GM18520 (cell line): ENCODE measurements at regions not wholly inside any gene's neighbourhood (a gene's known extent, or its start where the extent isn't known, plus 50 kb on each side); places are given as distances from the start of the nearest gene placed in this dataset.

Source experiments
- ATAC-seq: cut with Tn5 transposase; IDR thresholded peaks from one replicate; pipeline ENCODE4 v1.9.1; 2021; ENCODE audit not compliant: unreplicated experiment

DNA sequence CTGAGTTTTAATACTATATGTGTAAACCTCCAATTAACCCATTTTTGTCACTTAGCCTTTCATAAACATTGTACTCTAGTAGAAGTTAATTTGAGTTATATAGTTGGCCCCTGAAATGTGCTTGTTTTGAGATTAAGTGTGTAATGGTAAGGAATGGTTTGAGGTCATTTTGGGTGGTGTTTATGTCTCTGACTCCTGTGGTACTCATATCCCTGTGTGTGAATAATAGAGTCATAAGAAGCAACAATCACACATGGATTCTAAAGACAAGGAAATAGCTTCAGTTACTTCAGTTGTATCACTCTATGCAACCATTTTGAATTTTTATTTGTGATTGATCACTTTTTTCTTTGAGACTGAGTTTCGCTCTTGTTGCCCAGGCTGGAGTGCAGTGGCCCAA lies 408.5 kb downstream of the MFSD1 start:
- no peak for ATAC-seq

DNA sequence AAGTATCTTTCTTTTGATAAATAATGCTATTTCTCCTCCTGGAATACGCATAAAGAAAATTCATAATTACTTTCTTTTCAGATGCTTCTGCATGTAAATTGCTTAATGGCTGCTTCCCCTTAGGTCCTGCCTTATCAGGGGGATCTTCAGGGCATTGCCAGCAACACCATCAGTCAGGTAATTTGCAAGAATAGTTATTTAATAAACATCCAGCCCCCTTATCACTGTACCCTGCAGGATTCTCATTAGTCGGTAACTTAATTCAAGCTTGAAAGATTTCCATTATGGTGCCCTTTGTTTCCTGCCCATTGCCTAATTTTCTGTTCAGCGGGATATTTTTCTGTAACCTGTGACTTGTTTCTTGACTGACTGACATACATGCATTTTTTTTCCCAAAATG lies 414.5 kb downstream of the MFSD1 start:
- no peak for ATAC-seq

DNA sequence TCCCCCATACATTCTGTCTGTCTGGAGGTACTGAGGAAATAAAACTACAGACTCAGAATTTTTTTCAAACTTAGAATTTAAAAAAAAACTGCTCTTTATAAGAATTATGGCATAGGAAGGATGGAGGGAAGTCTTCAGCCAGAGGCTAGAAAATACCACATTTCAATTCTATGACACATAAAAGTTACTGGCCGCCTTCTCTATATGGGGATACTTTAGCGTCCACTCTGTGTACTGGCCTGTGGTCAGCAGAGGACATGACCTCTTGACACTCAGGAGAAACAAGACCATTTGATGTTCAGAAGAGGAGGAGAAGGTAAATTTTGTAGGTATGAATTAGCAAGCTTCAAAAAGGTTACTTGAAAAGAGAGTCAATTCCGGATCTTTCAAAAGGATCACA lies 417.4 kb downstream of the MFSD1 start:
- ATAC-seq, result no peak

DNA sequence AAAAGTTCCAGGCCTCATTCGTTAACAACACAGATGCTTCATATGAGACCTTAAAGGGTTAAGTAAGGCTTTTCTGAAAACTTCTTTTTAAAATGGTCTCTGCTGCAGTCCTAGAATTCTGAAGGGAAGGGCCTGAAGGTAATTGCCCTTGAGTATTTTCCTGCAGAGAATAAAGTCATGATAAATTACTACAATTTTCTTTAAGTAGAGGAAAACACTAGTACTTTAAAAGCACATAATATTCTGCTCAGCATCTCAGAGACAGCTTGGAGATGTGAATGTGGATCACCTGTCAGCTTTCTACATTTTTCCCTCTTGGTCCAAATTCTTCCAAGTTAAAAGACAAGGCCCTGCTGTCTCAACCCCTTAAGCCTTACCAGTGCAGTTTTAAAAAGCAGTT lies 419.5 kb downstream of the MFSD1 start:
- ATAC-seq, result no peak

DNA sequence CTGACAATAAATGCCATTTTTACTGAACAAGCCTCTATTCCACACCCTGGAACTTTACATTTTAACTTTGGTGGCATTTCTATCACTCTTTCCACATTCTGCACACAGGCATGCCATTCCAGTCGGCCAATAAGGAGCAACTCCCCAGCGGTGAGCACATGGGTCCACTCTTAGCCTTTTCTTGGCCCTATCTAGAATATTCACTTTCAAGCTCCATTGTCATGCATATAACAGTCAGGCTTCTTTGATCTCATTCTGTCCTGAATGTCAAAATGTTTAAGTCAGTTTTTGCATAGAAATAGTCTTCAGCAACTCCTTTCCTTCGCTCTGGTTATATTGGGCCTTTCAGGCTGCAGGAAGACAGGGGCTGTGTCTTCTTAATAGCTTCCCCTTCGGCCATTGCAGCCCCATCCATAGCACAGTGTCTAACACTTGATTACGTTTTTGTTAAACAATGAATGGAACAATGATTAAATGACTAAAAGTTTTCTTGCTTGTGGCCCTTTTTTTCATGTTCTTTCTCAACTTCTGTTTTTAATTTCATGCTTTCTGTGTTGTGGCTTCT lies 427.3 kb downstream of the MFSD1 start:
- ATAC-seq, result no peak

DNA sequence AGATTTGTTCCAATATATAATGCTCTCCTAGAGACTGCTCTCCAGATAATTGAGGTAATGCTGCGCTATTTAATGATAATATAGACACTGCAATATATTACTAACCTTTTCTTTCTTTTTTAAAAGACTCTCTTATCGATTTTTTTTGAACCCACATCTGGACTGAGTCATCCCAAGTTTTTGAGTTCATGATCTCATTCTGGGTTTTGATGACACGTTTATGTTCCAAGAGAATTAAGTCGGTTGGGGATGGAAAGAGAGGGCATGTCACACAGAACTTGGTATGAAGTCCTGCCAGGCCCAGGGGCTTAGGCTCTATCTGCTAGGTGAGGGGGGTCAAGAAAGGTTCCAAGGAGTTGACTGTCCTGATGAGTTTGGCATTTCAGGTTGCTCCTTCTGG lies 431.1 kb downstream of the MFSD1 start:
- ATAC-seq, result no peak

DNA sequence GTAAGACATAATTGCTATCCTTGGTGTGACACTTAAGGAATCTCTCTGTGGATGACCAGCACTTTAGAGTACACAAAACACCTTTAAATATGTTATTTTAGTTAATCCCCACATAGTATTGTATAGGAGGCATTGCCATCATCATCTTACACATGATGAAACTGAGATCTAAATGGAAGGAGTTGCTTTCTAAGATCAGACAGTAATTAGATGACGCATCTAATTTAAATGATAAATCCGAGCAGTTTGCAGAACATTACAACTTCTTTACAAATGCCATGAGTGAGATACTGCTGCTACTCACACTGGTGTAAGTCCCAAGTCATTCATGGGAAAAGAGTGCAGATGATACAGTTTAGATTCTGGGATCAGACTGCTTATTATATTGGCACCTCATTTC lies 431.9 kb downstream of the MFSD1 start:
- no peak for ATAC-seq

DNA sequence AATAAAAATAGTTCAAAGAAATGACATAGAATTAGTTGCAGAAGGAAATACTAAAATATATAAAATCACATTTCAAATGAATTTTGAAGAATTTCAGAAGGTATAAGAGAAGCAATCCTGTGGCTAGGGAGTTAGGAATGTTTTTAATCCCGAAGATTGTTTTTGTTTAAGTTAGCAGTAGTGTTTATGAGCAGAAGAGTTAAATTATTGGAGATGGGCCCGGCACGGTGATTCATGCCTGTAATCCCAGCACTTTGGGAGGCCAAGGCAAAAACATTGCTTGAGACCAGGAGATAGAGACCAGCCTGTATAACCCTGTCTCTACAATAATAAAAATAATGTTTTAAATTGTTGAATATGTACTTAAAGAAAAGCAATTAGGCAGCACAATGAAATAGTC lies 432.5 kb downstream of the MFSD1 start:
- no peak for ATAC-seq

DNA sequence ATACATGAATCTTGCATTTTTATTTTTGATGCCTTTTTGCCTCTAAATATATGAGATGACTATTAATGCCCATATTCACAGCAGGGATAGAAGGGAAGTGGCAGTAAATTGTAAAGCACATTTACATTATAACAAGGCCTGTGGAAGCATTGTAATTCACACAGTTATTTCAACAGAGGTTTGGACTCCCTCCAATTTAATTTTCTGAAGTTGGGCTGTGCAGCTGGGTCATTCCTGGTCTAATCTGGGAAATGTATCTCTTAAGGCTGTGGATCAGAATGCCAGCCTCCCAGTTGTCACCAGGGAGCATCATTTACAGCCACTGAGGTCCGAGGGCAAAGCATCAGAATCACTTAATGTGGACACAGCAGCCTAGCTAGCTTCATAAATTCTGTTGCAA lies 434.5 kb downstream of the MFSD1 start:
- no peak for ATAC-seq

DNA sequence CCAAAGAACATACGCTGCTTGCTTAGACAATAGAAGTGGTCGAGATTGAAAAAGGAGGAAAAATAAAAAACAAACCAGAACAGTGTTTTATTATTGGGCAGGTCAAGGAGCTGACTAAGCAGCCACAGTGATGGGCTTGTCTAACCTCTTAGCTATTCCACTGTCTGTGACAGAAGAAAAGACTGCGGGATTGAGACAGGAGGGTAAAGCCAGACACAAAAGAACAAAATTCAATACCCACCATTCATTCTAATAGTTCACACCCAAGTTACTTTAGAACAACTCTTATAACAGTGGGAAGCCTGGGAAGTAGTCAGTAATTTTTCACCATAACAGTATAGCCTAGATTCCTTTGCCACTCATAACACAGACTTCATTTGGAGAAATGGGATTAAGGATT lies 435.4 kb downstream of the MFSD1 start:
- ATAC-seq, result no peak

DNA sequence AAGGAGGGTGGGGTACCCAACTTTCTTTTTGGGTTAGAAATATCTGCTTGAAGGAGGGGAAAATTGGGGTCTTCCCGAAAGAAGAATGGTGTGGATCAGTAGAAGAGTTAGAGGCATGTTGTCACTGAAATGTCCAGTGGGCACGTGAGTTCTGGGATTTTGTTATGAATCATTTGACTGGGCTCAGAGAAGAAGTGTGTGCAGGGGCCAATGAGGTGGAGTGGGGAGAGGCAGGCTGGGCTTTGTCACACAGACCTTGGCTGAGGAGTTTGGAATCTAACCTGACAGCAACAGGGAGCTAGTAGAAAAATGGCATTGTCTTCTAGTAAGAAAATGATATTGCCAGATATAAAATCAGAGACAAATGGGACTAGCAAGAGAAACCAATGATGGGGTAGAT lies 436.8 kb downstream of the MFSD1 start:
- no peak for ATAC-seq

DNA sequence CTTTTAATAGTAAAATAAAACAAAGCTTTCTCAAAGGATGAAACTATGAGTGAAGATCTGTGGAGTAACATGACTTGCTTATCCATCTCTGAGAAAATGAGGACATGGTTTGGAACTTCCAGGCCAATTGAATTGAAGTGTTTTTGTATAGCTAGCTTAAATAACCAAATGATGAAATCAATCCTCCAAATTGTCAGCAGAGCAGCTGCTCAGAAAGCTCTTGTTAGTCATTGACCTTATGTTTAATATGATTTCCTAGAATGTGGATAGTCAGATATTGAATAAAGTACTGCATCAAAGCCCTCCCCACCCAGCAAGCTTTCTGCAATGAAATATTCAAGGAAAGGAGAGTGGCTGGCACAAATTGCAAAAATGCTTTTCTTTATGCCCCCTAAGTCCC lies 437.2 kb downstream of the MFSD1 start:
- ATAC-seq, result no peak

DNA sequence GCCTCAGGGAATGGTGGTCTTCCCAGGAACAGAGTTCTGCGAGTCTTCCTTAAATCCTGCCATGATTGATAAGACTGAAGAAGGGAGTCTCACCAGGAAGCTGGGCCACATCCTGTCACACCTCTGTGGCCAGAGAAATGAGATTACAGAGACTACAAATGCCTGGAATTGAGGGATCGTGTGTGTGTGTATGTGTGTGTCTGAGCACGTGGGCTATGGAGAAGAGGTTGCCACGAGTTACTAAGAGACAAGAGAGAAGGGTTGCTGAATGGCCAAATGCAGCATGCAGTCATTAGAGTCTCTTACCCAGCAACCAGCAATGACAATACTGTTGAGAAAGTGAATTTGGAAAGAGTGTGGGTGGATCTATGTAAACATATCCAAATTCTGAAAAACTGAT lies 443.1 kb downstream of the MFSD1 start:
- no peak for ATAC-seq

DNA sequence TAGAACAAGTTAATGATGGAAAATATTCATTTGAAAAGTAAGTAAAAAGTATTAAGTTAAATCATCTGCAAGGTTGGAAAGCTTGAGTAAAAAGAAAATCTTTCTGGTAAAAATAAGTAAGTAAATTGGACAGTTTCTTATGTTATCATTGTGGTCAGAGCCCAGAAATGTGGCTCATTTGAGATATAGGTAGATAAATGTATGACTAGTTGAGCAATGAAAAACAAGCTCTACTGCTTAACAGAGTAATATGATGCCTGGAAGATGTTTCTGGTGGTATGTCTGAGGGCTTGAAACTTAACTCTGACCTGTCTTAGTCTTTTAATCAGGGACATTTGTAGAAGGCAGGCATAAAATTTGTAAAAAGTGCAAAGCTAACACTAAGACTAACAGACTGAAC lies 444.0 kb downstream of the MFSD1 start:
- no peak for ATAC-seq

DNA sequence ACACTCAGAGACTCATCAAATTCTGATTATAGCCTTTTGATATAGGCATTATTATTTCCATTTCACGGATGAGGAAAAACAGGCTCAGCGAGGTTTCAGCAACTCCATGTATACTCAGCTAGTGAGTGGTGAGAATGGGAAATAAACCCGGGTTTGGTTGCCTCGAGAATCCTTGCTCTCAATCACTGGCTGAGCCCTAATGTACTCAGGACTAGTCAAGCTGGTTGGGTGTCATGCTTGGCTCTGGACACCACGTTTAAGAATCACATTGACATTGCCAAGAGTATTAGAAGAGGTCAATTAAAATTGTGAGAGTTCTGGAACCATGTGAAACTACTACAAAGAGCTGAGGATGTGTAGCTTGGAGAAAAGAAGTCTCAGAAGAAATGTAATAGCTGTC lies 444.5 kb downstream of the MFSD1 start:
- ATAC-seq, result no peak

DNA sequence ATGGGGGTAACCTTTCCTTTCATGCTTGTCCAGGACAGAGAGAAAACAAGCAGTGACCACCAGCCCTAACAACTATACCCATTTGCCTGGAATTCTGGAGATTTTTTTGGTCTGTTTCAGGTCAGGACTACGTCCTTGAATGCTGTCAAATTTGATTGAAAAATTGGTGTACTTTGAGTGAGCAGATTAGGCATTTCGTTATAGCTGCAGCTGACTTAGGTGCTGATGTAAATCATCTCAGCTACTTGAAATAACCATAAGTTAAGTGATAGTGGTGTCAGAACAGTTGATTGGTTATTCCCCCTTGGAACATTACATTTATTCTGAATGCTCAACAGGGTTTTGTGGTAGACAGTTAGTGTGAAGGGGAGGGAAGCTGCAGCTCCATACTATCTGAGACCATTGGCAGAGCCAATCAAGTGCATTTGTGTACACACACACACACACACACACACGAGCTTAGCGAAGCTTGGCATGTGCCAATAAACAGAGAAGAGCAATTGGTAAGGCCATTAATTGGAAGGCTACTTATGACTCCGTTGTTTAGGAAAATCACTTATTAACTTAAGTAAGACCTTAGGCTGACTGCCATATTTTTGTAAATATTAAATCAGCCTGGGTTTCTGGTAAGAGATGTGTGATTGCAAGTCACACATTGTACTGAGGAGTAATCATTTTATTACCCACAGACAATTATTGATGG lies 447.8 kb downstream of the MFSD1 start:
- ATAC-seq, result no peak

DNA sequence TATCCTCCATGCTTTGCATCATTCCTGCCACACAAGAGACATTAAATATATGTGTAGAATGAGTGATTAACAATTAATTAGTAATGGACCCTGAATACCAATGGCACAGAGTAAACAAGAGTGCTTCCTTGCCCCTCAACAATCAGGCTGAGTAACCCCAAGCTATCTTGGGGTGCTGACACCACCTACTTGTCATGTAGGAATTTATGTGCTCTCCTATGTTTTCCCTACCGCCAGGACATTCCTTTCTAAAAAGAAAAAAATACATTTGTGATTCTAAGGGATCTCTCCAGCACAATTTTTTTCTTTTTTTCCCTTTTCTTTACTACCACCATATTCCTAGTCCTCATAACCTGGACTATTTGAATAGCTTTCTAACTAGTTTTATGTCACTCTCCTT lies 449.1 kb downstream of the MFSD1 start:
- ATAC-seq, result no peak

DNA sequence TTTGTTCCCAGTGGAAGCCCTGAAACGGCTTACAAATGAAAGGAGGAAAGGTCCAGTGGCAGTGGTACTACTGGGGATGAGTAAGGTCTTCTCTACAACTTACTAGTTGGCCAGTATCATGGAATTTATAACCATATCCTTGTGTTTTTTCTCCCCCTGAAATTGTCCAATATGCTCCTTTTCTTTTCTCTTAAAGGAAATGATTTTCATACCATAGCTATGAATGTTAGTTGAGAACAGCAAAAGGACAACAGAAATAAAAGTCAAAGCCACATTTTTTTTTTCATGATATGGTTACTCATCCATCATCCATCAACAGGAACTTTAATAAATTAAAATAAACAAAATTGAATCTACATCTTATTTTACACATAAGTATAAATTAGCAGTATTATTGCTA lies 450.4 kb downstream of the MFSD1 start:
- no peak for ATAC-seq

DNA sequence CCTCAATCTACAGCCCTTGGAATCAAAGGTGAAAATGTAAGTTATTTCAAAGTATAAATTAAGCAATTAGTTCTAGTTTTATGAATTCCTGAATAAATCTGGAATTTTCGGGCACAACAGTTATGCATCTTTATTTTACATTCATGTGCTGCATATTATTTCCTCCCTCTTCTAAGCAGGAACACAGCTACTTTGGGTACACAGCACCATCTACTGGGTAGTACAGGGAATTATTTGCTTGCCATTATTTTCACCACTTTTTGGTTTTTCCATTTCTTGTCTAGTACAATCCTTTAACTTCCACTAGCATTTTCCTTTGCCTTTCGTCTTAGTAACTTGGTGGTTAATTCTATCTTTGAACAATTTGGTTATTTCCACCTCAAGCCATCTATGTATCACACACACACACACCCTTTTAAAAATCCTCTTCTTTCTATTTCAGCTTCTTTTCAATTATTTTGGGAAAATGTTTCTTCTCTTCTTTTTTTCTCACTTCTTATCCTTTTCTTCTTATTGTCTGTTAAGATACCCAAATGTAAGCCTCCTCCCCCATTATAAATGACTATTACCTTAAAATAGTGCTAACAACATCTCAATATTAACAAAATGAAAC lies 451.0 kb downstream of the MFSD1 start:
- no peak for ATAC-seq

DNA sequence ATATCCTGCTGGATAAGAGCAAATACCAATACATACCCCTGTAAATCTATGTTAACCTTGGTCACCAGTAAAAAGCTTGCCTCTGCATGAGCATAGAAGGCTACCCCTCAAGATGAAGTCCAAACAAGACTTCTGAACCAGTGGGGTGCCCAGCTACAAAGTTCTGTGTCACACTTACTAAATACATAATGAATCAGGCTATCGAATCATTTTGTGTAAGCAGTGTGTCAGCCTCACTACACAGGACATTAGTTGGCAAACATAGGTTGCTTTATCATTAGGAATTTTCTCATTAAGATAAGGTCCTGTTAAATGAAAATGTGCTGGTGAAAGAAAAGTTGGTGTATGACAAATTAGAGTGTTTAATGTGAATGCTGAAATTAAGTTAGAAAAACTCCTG lies 452.0 kb downstream of the MFSD1 start:
- ATAC-seq, result no peak

DNA sequence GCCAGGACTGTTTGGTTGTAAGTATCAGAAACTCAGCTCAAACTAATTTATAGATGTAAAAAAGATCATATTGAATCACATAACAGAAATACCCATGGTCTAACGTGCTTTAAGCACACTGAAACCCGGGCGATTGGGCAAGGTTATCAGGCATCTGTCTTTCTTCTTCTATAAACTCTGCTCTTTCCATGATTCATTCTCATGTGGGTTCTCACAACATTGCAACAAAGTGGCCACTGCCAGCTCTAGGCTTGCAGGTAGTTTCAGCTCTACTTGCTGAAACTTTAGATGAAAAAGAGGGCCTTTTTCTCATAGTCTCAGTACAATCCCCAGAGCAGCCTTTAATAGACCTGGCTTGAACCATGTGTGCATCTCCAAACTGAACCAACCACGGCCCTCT lies 456.1 kb downstream of the MFSD1 start:
- ATAC-seq, result no peak

DNA sequence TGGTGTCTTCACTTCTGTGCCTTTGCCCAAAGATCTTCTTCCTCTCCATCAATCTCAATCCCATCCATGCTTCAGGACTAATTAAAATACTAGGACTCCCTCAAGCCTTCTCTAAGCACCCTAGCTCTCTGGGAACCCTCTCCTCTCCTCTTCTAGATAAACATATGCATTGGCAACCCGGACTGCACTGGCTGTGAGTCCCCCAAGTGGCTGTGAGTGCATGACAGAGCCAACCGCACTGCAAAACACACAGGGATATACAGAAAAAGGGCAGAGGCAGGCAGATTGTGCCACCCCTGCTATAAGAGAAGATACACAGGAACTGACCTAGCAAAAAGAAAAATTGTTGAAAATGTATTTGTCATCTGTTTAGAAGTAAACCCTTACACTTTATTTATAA lies 457.1 kb downstream of the MFSD1 start:
- no peak for ATAC-seq
